CD4-positive, alpha-beta T cell treated with Interferon alpha-2 for 1 hour (primary cell): ENCODE measurements at regions not wholly inside any gene's neighbourhood (a gene's known extent, or its start where the extent isn't known, plus 50 kb on each side); places are given as distances from the start of the nearest gene placed in this dataset.
"Not testable (repeated sequence)": the region's sequence is repeated elsewhere in the genome, so short reads cannot be mapped to it uniquely, and the experiment has no call there.

Source experiments
- DNase-seq, 2 donors: peaks; one replicate each; pipeline ENCODE4 v3.0.0-alpha.2; 2020 to 2022

DNA sequence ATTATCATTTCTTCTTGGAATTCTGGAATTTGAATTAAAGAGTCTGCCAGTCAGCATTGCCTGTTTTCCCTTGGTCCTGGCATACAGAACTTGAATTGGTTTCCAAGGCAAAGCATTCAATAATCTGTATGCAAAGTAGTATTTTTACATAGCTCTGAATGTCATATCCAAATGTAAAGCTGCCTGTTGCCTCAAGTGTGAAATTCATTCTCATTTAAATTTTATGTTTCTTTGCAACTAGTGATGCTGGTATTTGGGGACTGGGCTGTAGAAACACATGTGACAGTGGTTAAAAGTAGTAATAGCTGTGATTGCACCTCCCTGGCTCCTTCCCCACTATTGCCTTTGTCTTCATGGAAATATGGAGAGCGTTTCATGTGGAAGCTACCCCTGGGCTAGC is 743.9 kb upstream of the GOLIM4 start:
- no peak for DNase-seq

DNA sequence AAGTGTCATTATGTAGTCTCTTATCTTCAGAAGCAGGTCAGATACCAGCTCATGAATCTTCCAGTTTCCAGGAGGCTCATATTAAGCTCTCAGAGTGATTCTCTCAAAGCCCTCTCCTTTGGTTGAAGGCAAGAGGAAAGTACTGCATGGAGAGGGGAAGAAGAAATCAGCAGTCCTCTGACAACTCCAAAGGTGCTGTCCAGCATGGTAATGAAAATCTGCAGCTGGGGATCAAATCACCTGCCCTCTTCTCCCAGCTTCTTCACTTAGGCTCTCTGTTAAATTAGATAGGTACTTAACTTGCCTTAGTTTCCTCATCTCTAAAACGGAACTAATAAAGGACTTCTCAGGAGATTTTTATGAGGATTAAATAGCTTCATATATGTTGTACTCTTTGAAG is 738.8 kb upstream of the GOLIM4 start:
- DNase-seq, result no peak

DNA sequence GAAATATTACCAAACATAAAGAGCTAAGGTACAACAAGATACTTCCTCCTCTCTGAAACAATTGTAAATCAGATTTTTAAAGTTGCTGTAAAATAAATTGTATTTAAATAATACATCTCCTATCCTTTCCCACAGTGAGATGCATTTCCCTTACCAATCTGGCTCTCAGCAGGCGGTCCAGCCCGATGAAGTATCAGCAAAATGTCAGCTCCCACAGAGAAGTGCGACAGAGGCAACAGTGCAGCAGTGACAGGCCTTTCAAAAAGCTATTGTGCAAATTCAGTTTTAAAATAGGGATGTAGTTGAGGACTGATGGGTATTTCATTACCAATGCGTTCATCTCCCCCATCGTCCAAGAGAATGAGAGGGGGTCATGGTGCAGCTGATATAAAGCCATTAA is 733.2 kb upstream of the GOLIM4 start:
- DNase-seq, result no peak

DNA sequence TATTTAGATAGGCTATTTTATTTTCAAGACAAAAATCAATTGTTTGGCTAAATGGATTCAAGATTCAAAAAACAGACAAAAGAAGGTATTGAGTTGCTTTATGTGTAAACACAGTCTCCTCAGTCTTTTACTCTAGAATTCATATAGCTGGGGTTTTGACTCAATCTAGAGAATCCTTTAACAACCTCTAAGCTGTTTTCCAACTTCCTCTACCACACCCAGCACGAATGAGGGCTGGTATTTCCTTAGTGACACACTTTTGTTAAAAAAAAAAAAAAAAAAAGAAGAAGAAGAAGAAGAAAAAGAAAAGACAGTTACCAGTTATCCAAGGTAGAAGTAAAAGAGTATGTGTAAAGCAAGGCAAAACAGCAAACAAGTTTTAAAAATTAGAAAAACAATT is 732.8 kb upstream of the GOLIM4 start:
- DNase-seq, result no peak

- no peak for DNase-seq
Measured at GRCh38 chr3:168828014-168828413, 732.3 kb upstream of the GOLIM4 start.

- no peak for DNase-seq
Measured at GRCh38 chr3:168824107-168824506, 728.4 kb upstream of the GOLIM4 start.

DNA sequence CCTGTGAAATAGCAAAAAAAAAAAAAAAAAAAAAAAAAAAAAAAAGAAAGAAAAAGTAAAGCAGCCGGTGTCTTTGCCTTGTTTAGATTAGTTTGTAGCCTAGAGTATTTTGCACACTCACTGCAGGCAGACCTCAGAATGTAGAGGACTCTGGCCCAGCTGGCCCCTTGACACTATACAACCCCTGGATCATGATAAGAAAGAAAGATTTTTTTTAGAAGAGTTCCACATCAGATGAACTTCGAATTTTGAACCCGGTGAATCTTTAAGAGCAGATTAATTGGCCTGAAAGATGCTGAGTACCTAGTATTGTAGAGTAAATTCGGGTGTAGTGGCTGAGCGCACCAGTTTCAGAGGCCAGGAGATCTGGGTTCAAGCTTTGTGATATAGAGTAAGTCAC is 727.7 kb upstream of the GOLIM4 start:
- no peak for DNase-seq

DNA sequence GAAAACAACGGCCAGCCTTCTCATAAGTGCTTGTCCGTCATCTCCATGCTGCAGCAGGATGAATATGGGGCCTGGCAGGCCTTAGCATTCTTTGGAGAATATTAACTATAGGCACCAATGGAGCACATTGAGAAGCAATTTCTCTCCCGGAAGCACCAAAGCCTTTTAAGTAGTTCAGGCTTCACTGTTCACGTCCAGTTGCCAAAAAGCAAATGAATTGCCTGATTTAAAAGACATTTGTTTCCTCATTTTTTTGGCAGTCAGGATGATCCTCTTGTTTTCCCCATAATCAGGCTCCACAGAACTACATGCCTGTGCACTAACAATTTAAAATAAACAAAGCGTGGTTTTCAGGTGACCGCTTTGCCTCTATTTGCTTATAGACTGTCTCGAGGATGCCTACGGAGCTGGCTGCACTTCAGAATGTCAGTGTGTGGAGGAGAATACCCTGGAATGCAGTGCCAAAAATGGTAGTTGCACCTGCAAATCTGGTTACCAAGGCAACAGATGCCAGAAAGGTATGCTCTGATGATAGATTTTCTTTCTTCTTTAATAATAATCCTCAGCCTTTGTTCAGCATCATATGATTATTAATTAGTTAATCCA is 725.2 kb upstream of the GOLIM4 start:
- no peak for DNase-seq

DNA sequence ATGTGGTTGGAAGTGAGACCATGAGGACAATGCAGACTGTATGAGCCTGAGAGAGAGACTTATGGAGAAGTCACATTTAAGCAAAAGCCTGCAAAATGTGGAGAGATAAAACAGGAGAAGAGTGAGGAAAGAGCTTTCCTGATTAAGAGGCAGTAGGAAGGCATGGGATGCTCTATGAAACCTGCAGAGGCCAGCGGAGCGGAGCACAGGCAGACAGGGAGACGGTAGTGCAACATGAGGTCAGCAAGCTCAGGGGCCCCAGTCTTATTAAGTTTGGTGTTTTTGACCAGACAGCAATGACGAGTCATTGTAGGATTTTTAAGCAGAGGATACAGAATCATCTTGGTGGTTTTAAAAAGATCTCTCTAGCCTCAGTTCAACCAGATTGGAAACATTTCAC is 721.5 kb upstream of the GOLIM4 start:
- no peak for DNase-seq

GRCh38 chr3:168815946-168816345 is 720.2 kb upstream of the GOLIM4 start:
- no peak for DNase-seq

DNA sequence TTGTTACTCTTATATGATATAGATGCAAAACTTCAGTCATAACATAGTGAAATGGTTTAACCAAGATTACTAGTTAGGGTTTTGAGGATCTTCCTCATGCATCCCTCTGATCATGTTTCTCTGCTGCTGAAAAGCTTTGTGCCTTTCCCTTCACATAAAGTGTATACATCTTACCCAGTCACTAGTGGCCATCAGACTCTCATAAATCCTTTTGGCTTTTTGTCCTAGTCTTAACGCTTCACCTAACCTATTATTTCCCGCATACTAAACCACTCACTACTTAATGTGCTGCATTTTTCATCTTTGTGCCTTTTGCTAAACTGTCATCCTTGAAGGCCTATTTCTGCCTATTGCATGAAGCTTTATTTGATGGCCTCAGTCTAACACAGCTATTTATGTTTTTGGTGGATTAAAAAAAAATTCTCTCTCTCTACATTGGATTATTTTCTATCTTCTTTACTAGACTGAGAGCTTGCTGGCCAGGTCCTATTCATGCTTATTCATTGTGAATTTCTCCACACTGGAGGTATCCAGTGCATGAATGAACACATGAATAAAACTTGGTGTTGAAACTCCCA is 717.6 kb upstream of the GOLIM4 start:
- no peak for DNase-seq

DNA sequence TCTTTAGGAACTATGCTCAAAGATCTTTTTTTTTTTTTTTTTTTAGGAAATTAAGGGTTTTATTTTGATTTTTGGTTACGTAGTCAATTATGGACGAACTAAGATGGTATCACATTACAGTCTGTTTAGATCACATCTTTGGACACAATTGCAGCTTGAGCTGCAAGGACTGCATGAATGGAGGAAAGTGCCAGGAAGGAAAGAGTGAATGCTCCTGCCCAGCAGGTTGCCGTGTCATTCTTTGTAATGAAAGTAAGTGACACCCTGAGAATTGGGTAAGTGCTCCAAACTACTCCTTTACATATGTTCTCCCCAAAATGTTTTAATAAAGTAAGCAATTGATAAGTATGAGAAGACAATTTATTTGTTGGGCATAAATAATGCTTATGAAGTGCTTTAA is 716.5 kb upstream of the GOLIM4 start:
- DNase-seq, result no peak

DNA sequence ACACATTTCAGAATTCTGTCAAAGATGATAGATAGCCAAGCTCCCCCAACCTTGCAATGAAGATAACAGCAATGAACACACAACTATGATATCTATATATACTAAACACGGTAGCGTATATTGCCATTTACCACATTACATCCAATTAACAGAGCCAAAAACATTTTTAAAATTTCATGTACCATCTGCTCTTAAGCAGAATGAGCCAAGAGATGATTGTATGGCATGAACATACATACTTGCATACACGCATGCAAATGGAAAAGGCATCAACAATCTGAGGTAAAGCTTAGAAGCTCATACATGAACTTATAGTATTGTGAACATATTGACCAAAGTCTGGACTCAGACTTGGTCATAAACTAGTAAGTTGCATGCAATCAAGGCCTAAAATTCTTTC is 712.9 kb upstream of the GOLIM4 start:
- DNase-seq, result no peak

DNA sequence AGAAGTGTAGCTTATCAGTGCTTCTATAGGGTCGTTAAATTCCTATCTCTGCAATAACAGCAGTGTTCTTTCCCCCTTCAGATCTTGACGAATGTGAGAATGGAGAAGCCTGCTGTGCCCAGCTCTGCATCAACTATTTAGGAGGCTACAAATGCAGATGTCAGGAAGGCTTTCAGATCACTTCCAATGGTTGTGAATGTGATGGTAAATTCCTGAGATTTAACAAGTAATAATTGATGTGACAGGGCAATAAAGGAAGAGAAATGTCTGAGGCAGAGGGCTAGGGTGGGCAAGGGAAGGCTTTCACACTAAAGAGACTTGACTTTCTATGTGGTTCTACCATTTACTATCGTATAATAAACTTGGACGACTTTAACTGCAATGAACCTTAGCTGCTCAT is 711.7 kb upstream of the GOLIM4 start:
- no peak for DNase-seq

DNA sequence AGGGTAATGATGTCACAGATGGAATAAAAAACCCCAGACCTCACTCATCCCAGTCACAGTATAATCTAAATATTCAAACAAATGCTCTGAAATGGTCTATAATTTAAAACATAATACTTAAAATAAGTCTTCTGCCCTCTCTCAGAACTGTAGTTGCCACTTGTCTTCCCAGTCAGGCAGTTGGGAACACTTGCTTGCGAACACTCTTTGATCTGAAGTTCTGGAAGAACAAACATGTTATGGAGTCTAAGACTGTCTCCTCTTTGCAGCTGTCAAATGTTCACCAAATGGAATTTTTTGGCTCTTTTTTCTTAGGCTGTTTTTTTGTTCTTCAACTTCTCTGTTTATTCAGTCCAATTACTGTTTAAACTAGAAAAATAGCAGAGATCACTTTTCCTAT is 711.1 kb upstream of the GOLIM4 start:
- no peak for DNase-seq

DNA sequence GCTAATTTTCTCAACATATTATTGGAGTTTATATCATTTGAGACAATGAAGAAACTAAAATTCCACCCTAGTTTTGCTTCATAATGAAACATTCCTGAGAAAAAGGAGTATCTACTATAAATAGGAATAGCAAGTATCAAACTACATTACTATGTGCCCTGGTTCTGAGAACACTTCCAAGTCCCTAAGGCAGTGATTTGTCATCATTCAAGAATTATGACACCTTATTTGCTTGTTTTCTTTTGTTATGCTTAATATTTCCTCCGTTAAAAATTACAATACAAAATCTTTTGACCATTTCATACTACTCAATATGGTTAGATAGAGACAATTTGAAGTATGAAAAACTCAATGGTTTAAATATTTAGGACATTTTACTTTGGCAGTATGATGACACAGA is 707.8 kb upstream of the GOLIM4 start:
- no peak for DNase-seq

DNA sequence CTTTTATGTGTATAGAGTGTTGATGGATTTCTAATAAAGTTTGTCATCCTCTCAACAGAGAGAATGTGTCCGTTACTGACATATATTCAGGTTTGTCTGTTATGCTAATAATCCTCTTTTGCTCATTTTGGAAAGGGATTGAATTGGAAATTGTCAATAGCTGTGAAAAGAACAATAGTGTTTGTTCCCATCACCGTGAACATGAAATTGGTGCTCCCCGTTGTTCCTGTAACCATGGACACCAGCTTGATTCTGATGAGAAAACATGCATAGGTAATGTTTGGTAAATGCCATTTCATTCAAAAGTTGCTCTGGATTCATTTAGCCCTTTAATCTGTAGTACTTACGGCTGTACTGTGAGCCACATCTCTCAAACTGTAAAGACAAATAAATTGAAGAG is 707.0 kb upstream of the GOLIM4 start:
- DNase-seq, result no peak

DNA sequence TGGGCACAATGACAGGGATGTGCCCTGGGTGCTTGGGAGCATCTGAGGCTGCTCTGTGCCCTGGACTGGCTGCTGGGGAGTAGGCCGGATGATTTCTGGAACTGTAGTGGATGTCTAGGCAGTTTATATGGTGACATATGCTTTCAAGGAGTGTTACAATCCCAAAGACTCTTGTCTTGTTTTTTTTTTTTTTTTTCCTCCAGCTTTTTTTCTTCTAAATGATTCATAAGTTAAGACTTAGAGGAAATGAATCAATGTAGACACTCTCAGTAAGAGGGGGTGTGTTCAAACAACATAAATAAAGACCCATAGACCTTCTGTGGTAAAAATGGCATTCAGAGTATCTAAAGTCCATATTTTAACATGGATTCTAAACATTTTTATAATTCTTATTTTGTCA is 706.1 kb upstream of the GOLIM4 start:
- no peak for DNase-seq

DNA sequence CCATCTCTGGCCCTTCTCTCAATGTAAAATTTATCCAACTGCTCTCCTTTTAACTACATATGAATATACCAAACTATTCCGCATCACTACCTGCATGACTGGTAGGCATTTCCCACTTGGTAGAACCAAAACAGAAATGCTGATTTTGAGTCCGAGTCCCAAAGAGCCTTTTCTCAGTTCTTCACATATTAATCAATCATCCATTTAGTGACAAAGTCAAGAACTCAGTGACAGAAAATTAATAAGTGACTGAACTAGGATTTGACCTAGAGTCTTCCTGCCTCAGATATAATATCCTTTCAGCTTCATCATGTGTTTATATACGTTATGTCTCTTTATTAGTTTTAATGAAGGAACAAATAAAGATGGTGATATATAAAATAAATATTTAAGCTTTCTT is 700.6 kb upstream of the GOLIM4 start:
- DNase-seq, result no peak

- no peak for DNase-seq
Measured at GRCh38 chr3:168794427-168794826, 698.7 kb upstream of the GOLIM4 start.

DNA sequence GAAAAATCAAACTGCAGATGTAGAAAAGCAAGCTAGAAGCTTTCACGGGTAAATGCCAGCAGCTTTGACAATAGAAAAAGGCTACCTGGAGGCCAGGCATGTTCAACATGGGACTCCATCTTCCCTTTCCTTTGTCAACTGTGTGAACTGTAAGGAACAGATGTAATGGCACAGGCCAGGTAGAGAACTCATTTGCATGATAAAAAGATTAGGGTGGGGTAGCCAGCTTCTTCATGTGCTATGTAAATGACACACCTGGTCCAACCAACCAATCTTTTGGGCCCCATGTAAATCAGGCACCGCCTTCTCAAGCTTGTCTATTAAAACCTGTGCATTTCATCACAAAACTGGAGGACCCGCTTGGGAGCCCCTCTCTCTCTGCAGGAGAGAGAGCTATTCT is 686.5 kb upstream of the GOLIM4 start:
- no peak for DNase-seq

DNA sequence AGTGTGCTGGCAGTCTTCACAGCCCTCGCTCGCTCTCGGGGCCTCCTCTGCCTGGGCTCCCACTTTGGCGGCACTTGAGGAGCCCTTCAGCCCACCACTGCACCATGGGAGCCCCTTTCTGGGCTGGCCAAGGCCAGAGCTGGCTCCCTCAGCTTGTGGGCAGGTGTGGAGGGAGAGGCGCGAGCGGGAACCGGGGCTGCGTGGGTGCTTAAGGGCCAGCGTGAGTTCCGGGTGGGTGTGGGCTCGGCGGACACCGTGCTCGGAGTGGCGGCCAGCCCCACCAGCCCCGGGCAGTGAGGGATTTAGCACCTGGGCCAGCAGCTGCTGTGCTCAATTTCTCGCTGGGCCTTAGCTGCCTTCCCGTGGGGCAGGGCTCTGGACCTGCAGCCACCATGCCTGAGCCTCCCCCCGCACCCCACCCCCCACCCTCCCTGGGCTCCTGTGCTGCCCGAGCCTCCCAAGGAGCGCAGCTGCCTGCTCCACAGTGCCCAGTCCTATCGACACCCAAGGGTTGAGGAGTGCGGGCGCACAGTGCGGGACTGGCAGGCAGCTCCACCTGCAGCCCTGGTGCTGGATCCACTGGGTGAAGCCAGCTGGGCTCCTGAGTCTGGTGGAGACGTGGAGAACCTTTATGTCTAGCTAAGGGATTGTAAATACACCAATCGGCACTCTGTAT is 684.4 kb upstream of the GOLIM4 start:
- DNase-seq, result not testable (repeated sequence)

DNA sequence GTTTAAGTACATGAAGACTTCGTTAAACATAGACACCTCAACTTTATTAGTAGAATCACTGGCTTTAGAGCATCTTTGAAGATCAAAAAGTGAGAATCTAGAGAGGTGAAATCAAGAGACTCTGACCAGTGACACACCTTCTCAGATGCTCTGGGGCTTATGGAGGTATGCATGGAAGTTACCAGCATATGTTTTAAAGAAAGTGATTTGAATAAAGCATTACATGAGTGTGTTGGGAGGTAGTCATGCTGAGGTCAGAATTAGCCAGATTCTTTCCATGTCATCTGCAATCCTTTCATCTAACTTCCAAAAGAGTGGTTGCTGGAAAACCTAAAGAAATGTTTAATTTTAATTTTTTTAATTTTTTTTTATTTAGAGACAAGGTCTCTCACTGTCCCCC is 658.0 kb upstream of the GOLIM4 start:
- DNase-seq, result no peak

- no peak for DNase-seq
Measured at GRCh38 chr3:168752339-168752738, 656.6 kb upstream of the GOLIM4 start.

DNA sequence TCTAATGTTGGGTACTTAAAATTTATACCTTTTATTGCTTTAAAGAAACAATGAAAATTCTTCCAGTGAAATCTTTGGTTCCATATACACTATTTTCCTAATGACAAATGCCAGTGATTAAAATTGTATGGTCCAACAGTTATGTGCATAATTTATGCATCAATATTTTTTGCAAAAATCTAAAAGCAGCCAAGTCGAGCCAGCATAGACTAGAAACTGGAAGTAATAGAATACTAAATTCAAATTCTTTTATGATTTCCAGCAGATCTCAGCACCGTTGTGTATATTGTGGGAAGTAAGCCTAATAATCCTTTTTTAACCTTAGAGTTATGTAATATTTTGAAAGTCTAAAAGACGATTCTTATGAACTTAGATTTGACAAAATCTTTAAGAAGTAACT is 652.0 kb upstream of the GOLIM4 start:
- no peak for DNase-seq
